Right forelimb (tissue), 1 donor: ENCODE measurements at regions not wholly inside any gene's neighbourhood (a gene's known extent, or its start where the extent isn't known, plus 50 kb on each side); places are given as distances from the start of the nearest gene placed in this dataset.

Experiments
- DNase-seq: peaks from one replicate; pipeline ENCODE4 v3.0.0-alpha.2; 2018

DNA sequence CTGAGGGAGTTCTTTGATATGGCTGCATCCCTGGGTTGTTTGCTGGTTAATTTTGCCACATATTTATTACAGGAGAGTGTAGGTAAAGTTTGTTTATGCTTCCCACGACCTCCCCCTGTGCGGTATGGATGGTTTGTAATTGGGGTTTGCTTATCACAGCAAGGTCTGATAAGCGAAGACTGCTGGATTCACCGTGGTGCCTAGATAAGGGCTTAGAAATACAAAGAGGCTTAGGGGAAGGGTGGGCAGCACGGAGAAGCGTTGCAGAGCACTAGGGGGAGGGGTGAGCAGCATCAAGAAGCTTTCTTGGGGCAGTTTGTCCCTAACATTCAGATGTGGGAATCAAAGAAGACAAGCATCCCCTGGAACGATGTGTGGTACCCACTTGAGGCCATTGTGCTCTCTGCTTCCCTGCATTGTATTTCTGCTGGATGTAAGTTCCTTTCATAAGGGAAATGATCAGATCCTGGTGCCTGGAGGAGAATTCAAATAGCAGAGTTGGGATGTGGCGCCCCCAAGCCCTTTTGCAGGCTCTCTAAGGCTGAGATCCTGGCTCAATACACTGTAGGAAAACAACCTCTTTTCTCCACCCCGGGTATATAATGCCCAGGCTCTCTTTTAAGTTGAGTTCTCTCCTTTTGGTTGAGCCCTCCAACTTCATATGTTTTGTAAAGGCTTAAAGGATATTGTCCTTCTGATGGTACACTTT lies 598.1 kb upstream of the ADGRL4 start:
- DNase-seq: no peak

DNA sequence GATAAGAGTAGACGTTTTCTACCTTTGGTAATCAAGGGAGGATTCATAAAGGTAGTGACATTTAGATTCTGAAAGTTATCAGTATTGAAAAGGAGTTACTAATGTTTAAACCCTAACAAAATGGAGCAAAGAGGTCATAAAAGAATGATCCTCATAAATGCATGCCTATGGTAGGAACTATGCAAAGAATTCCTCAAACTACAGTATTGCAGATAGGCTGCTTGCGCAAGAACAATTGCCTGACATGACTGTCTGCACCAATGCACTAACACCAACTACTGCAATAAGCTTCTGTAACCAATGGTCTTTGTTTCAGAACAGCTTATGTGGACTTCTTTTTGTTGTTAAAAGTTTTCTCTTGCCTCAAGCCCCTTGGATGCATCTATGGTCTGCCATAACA lies 597.3 kb upstream of the ADGRL4 start:
- DNase-seq: no peak

DNA sequence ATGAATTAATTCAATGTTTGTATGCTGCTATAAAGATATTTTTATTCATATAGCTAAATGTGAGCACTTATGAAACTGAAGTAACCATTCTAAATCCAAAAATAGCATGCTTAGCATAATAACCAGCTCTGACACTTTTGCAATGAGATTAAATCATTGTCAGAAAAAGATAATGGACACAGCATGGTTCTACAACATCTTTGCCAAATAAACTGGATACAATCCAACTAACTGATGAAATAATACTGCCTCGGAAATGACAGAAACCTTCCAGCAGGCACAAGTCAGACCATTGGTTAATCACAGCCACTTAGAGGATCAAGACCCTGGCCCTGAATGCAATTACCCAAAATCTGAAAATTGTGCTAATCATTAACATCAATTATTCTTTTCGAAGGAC lies 592.7 kb upstream of the ADGRL4 start:
- no peak for DNase-seq

- DNase-seq: no peak
These were observed 589.4 kb upstream of the ADGRL4 start for GRCh38 chr1:79595931-79596330.

- DNase-seq: no peak
These were observed 587.7 kb upstream of the ADGRL4 start for GRCh38 chr1:79594121-79594698.

GRCh38 chr1:79592707-79593106 lies 586.2 kb upstream of the ADGRL4 start:
- DNase-seq: no peak

DNA sequence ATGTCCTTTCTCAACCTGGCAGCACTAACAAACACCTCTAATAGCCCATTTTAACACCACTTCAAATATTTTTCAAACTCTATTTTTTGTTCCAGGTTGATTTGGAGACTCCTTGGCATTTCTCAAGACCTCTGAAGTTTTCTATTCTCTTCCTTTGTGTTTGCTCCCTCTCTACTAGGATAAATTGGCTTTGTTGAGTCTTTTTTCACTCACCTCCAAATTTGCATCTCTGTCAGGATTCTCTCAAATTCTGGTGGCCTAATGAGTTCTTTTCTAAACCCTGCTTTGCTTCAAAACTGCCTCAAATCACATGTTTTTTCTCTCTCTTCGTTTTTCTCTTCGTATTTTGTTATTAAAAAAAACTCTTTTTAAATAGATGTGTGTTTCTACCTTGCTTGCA lies 582.2 kb upstream of the ADGRL4 start:
- no peak for DNase-seq

DNA sequence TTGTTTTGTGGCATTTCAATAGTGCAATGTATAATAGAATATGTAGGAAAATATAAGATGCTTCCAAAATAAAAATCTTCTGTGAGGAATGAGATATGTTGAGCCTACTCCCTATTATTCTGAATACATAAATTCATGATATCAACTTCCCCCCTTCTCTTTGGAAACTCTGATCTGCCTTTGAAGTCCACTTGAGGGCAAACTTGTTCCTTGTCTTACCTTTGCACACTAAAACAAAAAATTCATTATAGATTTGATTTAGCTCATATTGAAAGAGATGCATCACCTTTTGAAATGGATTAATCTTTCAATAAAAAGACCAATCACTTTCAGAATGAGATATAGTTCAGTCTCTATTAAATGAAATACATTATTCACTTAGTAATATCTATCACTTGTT lies 580.7 kb upstream of the ADGRL4 start:
- no peak for DNase-seq

DNA sequence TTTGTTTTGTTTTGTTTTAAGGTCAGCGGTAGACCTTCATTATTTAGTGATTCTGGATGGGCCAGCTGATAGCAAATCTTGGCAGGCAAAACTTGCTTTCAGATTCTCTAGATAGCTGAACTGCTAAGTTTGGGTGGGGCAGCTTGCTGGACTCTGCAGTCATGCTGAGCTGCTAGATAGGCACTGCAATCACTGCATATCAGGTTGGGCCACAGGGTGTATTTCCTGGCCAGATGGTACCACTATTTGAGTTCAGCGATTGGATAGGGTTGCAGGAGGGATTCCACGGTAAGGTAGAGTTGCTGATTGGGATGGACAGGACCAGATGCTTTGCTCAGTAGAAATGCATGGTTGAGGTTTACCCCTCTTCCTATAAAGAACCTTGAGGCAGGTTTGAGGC lies 579.3 kb upstream of the ADGRL4 start:
- DNase-seq: no peak

DNA sequence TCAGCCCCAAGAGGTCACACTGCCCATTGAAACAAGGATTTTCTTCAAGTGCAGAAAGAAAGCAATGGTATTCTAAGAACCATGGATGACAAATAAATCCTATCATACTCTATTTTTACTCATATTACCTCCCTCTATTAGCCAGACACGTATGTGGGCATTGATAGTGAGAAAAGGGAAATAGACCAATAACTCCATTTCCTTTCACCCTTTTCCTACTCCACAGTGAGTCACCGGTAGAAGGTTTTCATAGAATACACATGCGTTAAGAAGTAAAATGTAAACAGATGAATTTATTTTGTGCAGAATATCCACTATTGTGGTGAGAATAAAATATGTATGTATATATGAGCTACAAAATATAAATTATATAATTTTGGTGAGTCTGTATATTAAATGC lies 568.9 kb upstream of the ADGRL4 start:
- no peak for DNase-seq

DNA sequence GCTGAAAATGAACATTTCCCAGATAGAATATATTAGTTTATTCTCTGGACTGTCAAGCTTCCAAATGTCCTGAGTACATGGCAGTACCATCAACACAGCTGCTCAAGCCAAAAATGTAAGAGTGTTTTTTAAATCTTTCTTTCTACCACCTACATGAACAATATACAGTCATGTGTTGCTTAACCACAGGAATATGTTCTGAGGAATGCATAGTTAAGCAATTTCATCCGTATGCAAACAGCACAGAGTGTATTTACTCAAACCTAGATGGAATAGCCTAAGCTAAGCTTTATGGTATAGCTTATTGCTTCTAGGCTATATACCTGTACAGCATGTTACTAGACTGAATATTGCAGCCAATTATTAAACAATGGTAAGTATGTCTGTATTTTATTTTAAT lies 561.9 kb upstream of the ADGRL4 start:
- DNase-seq: no peak

- DNase-seq: no peak
These were observed 555.0 kb upstream of the ADGRL4 start for GRCh38 chr1:79561521-79561978.

GRCh38 chr1:79556189-79556588 lies 549.7 kb upstream of the ADGRL4 start:
- no peak for DNase-seq

GRCh38 chr1:79554688-79555087 lies 548.2 kb upstream of the ADGRL4 start:
- no peak for DNase-seq

DNA sequence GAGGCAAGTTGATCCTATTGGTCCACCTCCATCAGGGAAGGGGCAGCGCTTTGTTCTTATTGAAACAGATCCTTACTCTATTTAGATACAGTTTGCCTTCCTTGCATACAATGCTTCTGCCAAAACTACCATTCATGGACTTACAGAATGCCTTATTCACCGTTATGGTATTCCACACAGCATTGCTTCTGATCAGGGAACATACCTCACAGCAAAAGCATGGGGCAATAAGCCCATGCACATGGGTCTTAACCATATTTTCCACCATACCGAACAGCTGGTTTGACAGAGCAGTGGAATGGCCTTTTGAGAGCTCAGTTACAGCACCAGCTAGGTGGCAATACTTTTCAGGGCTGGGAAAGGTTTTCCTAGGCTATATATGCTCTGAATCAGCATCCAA lies 544.8 kb upstream of the ADGRL4 start:
- no peak for DNase-seq

GRCh38 chr1:79550402-79550801 lies 543.9 kb upstream of the ADGRL4 start:
- no peak for DNase-seq

- no peak for DNase-seq
These were observed 542.7 kb upstream of the ADGRL4 start for GRCh38 chr1:79549201-79549600.

GRCh38 chr1:79547514-79547913 lies 541.0 kb upstream of the ADGRL4 start:
- no peak for DNase-seq

GRCh38 chr1:79543394-79543793 lies 536.9 kb upstream of the ADGRL4 start:
- DNase-seq: no peak

GRCh38 chr1:79539001-79539400 lies 532.5 kb upstream of the ADGRL4 start:
- no peak for DNase-seq

- no peak for DNase-seq
These were observed 526.0 kb upstream of the ADGRL4 start for GRCh38 chr1:79532555-79532954.

GRCh38 chr1:79531790-79532189 lies 525.3 kb upstream of the ADGRL4 start:
- DNase-seq: no peak

DNA sequence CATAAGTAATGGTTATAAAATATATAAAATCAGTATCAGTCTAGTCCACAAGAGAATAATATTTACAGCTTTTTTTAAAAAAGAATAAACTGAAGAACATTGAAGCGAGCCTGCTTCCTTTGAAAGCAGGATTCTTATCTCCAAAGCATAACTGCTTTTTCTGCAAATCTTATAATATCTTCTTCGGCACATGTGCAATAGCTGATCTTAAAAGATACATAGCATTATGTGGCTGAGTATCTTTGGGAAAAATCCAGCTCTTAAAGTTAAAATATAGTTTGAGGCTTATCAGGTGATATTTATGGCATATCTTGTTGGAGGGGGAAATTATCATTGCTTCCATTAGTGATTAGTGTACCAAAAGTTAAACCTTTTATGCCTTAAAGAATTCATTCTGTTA lies 523.9 kb upstream of the ADGRL4 start:
- DNase-seq: no peak

DNA sequence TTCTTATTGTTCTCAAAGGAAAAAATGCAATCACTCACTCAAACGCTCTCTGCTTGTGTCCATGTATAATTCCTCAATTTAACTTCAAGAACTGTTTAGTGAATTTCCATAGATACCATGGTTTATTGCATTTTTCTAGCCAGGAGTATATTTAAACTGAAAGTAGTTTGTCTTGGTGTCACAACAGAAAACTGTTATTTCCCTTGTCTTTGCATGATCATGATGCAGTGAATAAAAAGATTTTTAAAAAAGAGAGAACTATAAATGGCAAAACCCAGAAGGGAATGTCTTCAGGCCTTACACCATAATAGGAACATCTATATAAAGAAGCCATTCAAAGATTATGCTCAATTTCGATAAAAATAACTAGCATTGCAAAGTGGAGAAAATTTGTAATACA lies 523.5 kb upstream of the ADGRL4 start:
- DNase-seq: no peak

DNA sequence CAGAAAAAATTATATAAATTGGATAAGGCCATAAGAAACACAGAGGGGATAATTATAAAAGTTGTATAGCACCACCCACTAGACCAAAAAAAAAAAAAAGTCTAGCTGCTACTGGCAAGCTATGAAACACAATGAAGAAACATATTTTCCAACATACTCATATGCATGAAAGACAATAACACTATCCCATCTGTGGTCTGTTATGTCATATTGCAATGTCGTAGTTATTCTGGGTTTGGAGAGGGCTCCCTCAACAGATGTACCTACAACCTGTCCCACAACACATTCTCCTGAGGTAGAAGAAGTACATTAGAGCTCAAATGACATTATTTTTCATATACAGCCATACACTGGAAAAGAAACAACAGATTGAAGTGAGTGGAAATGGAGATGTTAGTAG lies 517.6 kb upstream of the ADGRL4 start:
- no peak for DNase-seq
